EH (cell line): ENCODE measurements at regions not wholly inside any gene's neighbourhood (a gene's known extent, or its start where the extent isn't known, plus 50 kb on each side); places are given as distances from the start of the nearest gene placed in this dataset.
A peak's percentile ranks its signal among the peaks of the same experiment; 100 is the strongest.

Experiments used
- DNase-seq: peaks from one replicate; pipeline ENCODE4 v3.0.0-alpha.2; 2015; ENCODE audit warnings: low read depth

DNA sequence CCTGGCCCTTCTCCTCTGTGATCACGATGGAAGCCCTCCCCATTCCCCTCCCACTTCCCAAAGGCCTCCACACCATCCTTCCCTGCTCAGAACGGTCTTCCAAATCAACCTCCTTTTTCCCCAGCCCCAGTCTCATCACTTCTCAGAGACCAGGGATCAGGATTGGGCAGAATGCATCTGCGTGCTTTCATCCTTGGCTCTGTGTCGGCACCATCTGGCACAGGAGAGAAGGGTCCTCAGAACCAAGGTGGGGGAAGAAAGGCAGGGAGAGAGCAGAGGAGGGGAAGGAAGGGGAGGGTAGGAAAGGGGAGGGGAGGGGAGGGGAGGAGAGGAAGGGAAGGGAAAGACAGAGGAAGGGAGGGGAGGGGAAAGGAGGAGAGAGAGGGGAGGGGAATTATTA is 52.4 kb upstream of the FICD start:
- no peak for DNase-seq

GRCh38 chr12:108461058-108461660 is 53.9 kb upstream of the FICD start:
- no peak for DNase-seq

GRCh38 chr12:108459149-108459548 is 55.9 kb upstream of the FICD start:
- DNase-seq: no peak

DNA sequence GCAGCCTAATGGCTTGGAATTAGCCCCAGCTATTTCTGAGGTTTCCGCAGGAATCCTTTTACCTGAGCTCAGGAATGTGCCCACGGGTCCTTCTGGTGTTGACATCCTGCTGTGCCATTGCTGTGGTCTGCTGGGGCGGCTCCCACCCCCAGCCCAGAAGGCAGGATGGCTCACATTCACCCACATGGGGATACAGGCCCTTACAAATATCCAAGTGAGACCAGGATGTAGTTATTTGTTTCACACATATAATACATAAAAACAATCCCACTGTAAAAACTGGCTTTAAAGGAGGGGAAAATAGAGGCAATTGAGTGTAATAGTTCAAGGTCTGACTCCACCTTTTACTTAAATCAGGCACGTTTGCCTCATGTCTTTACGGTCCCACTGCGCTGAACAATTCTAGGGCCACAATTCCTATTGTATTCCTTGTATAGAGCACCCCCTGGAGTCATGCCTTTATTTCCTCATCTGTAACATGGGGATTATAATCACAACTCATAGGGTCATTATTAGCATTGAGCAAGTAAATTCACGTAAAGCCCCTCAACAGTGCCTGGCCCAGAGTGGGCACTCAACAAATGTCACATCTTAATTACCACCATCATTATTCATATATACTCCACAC is 57.2 kb upstream of the FICD start:
- DNase-seq: no peak

DNA sequence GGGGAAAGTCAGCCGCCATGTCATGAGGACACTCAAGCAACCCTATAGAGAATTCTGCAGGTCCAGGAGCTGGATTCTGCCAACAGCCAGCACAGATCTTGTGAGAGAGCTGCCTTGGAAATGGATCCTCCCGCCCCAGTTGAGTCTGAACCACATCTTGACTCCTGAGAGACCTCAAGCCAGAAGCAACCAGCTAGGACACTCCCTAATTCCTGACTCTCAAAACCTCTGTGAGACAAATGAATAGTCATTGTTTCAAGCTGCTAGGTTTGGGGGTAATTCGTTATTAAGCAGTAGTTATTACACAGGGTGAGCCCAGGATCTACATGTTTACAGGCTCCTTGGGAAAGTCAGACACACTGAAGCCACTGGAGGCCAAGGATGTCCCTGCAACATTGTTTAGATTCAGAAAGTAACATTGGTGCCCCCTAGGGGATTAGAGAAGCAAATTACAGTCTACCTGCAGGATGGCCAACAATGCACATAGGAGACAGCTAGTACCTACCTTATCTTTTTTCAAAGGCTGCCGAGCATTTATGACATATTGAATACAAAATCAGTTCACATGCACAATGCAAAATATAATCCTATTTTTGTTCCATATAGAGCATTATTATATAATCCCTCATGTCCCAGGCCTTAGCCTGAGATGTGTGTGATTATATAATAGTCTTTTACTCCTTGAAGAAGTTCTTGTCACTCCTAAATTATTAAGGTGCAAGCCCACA is 57.9 kb upstream of the FICD start:
- DNase-seq: peak; percentile 55

- no peak for DNase-seq
Measured at GRCh38 chr12:108455706-108456105, 59.4 kb upstream of the FICD start.

GRCh38 chr12:108454539-108455139 is 60.4 kb upstream of the FICD start:
- no peak for DNase-seq

DNA sequence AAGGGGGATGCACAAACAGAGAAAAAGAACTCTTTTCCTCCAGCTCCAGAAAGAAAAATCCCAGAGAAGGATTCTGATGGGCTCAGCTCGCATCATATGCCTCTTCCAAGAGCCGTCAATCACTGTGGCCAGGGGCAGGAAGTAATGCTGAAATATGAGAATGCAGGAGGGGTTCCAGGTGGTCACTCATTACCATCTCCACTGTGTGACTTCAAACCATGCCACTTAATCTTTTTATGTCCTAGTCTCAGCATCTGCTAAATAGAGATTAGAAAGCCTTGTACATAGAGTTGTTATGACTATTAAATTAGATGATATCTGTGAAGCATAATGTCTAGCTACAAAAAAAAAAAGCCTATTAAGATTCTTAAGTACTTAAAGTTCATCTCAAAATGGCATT is 65.6 kb upstream of the FICD start:
- DNase-seq: no peak

GRCh38 chr12:108448246-108448645 is 66.8 kb upstream of the FICD start:
- DNase-seq: no peak

DNA sequence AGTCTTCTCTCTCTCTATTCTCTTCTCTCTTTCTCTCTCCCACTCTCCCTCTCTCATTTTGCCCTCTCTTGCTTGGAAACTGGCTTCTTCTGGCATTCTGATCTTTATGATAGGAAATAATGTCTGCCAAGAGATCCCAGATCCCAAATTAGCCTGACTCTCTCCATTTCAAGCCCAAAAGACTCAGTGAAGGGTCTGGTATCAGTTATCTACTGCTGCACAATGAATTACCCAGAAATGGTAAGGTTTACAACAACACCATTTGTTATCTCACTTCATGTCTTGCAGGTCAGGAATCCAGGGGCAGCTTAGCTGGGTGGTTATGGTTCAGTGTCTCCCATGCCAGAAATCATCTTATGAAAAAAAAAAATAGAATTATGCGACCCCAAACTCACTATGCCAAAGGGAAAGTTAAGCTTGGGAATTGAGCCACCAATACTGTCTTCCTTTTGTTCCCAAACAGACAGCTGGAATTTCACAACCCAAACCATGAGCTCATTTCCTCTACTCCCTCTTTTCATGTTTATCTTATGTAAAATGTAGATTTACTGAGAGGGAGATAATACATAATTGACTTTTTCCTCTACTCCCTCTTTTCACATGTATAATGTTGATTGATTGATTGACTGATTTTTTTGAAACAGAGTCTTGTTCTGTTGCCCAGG is 67.8 kb upstream of the FICD start:
- DNase-seq: peak; percentile 8

DNA sequence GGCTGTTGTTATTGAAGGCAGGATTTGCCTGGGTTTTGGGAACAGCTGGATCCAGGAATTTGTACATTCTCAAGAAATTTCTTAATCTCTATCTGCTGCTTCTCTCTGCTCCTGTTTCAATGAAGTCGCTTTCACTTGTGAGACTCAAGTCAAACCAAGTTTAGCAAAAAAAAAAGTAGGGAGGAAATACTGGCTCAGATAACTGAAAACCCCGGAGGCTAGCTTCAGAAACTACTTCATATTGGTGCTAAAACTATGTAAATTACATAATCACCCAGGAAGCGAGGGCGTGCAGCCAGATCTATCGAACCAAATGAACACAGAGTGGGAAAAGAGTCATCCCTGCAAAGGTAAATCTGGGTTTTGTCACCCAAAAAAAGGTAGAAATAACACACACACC is 68.3 kb upstream of the FICD start:
- peak; percentile 39 for DNase-seq

DNA sequence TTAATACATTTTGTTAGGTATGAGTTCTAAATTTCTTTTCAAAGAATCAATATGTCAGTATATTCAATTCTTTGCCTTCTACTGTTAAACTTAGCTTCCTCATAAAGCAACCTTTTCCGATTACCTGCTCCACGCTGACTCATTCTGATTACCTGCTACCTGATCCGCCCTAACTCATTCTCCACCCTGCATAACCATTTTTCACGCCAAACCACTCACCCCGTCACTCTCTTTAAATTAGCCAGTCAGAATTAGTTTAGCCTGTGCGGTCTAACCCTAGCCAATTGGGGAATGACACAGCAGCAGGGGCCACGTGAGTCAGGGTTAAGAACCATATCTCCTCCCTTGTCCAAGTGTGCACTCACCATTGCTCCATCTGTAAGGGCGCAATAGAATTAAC is 72.2 kb upstream of the FICD start:
- no peak for DNase-seq

DNA sequence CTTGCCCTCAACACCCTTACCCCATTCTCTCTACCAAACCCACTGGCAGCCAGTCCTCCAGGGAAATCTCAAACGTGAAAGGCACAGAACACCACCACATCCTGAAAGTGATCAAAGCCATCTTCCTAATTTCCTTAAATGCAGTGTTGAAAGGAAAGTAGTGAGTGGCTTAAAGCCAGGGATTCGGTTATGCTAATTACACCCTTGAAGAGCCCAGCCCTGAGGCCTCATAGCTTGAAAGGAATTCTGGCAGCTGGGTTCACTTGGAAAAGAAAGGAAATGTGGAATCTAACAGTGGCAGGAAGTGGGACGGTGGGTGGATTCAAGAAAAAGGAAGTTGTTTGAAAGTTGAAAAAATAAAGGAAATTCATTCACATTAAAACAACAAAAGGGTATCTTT is 73.0 kb upstream of the FICD start:
- peak; percentile 25 for DNase-seq

DNA sequence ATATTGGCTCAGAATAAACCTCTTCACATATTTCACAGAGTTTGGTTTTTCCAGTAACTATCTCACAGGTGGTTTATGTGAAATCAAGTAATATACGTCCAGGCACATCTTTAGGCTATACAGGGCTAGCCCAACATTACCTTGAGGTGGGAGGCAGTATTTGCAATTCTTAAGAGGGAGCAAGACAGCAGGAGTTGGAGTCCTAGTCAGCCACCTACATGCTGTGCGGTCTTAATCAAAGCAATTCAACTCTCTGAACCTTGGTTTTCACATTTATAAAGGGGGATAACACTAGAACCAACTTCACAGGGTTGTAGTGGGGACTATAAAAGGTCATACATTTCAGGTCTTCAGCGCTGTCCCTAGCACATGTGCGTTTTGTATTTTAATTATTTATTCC is 73.5 kb upstream of the FICD start:
- no peak for DNase-seq

GRCh38 chr12:108440736-108441135 is 74.3 kb upstream of the FICD start:
- no peak for DNase-seq

DNA sequence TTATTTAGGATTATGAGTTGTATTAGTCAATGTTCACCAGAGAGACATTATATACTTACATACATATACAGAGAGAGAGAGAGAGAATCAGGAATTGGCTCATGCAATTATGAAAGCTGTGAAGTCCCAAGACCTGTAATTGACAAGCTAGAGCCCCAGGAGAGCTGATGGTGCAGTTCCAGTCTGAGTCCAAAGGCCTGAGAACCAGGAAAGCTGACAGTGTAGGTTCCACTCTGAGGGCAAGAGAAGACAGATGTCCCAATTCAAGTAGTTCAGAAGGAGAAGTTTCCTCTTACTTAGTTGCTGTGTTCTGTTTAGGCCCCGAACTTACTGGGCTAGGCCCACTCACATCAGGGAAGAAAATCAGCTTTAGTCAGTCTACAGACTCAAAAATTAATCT is 76.4 kb upstream of the FICD start:
- no peak for DNase-seq

DNA sequence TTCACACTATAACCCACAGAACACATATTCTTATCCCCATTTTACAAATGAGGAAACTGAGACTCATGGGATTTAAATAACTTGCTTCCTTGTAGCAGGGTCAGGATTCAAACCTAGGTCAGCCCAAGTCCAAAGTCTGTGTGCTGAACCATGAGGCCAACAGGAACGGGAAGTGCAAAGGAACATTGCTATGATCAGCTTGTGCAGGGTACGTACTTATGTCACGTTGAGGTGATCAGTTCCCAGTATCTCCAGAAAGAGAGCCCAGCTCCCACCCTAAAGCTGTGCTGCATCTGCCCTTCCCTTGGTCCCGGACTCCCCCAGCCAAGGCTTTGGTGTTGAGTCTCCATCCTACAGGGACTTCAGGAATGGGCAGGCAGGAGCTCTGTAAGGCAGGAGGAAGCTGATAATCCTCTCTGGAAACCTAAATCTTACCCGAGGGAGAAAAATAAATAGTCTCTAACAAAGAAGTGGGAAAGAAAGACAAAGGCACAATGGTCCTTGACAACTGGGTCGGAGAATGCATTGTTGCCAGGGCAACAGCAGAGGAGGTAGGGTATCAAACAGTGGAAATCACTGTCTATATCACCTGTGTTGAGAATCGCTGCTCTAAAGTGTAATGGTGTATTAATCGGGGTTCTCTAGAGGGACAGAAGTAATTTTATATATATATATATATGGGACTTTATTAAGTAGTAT is 82.5 kb upstream of the FICD start:
- no peak for DNase-seq

DNA sequence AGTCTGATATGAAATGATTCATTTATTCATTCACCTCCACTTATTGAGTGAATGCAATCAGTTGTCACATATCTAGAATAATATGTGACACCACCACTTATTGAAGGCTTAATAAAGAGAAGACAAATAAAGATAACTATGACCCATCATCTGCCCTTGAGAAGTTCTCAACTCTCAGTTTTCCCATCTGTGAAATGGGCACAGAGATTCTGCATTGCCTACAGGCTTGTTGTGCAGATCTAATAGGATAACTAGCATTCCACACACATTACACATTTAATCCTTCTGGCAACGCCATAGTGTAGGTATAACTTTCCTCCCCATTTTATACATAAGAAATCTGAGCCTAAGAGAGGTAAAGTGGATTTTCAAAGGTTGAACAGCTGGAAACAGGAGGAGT is 84.2 kb upstream of the FICD start:
- DNase-seq: no peak

DNA sequence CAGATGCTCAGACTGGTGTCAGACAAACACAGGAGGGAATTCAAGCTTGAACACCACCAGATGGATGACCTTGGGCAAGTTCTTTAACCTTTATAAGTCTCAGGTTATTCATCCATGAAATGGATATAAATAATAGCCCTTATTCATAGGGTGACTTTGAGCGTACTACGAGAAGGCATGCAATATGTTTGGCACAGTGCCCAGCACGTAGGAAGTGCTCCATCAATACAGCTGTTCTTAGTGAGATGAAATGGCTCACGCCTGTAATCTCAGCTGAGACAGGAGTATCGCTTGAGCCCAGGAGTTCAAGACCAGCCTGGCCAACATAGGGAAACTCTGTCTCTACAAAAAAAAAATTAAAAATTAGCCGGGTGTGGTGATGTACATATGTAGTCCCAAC is 84.8 kb upstream of the FICD start:
- no peak for DNase-seq

DNA sequence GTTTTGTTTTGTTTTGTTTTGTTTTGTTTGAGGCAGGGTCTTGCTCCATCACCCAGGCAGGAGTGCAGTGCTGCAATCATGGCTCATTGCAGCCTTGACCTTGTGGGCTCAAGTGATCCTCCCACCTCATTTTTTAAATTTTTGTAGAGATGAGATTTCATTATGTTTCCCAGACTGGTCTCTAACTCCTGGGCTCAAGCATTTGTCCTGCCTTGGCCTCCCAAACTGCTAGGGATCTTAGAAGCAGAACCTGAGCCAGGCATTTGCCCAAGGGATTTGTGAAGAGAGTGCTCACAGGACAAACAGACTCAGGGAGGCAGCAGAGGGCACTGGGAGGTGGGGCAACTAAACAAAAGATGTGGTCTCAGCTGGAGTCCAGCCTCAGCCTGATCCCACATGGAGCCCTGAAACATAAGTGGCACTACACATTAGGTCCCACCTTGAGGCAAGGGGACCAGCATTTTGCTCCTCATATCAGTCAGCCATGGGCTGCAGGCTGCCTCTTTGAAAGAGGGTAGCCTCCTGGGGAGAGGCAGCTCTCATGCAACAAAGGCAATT is 86.2 kb upstream of the CMKLR1 start:
- DNase-seq: peak; percentile 10

DNA sequence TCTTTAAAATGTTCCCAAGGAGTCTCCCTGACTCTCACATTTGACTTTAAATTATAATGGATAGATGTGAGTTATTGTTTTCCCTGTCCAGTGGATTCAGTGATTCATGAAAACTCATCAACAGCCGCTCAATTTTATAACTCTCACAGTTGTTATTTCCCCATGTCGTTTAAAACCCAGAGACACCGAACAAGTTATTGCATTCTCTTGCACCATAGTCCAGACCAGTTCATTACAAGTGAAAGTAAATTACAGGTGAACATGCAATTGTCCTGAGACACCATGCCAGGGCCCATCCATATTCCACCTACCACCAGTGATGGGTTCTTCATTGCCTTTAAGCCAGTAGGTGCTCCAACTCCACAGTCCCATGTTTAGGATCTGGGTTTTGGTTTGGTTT is 85.7 kb upstream of the CMKLR1 start:
- DNase-seq: no peak

- no peak for DNase-seq
Measured at GRCh38 chr12:108424026-108424425, 84.9 kb upstream of the CMKLR1 start.
